Hematopoietic multipotent progenitor cell (in vitro differentiated cells): ENCODE measurements at regions not wholly inside any gene's neighbourhood (a gene's known extent, or its start where the extent isn't known, plus 50 kb on each side); places are given as distances from the start of the nearest gene placed in this dataset.
"Not testable (repeated sequence)": the region's sequence is repeated elsewhere in the genome, so short reads cannot be mapped to it uniquely, and the experiment has no call there.

Experiments
- DNase-seq, 3 donors: peaks; one replicate each; pipeline ENCODE4 v3.0.0-alpha.2; 2011 to 2015; ENCODE audit warnings: low read depth in 2 of 3, low spot score in 2 of 3

DNA sequence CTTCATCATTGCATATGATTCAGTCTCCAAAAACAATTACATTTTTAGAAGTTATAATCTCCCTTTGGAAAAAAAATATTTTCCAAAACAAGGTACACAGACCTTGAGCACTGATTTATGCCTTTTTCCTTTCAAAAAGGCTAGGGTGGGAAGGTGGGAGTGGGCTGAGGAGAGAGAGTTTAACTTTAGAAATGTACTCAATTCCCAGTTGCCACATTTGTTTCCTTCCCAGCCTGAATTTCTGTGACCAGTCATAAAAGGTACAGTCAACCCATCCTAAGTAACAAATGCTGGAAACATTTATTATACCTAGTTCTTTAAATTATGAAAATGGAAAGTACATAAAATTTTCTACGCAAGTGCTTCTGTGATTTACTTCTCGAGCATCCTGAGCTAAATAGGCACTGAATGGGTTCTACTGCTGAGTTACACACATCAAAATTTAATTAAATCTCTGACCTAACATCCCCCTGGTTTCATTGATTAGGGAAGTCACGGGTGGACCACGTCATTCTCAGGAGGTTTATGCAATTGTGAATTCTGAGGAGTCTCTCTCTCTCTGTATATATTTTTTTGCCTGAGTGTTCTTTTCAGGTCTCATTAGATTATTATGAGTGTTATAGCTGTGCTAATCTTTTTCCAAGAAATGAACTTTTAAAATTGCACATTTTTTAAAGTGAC lies 371.8 kb downstream of the BTG1 start:
- no peak for DNase-seq

DNA sequence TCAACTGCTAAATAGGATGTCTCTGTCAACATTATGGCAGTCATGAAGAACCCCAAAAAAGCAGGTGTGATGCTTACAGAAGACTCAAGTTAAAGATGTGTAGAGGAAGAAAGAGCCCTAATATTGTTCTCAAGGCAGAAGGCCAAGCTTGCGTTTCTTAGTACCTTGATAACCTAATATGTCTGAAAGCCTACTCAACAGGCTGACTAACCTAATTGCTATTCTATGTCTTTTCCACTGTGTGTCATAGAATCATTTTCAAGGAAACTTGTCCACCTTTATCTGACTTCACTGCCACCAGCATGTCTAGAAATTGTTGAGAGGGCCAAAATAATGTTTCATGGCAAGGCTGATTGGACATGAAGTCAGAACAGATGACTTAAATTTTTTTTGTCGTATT lies 373.2 kb downstream of the BTG1 start:
- DNase-seq, result no peak

GRCh38 chr12:91769736-91770135 lies 375.9 kb downstream of the BTG1 start:
- DNase-seq, result no peak

DNA sequence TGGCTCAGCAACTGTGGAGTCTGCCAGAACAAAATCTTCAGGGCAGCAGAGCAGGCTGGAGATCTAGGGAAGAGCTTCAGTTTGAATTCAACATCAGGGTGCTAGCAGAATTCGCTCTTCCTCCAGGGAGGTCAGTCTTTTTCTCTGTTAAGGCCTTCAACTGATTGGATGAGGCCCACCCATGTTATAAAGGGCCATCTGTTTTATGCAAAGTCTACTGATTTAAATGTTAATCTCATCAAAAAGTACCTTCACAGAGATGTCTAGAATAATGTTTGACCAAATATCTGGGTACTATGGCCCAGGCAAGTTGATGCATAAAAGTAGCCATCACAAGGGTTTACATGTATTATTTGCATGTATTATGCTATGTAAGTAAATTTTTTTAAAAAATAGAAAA lies 378.4 kb downstream of the BTG1 start:
- DNase-seq, result no peak

DNA sequence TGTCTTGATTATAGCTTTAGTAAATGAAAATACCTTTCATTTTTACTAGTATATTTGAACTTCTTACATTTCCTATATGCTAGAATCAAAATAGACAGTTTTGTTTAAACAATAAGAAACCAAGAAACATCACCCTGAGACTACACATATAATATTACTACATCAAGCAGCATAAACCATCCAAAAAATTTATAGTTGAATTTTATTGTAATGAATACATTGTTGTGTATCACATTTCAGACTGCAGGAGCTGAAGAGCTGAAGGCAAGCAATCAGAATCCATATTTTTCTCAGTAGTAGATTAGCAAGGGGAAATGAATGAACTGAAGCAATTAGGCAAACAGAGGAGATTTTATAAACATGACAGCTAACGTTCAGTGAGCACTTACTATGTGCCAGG lies 379.2 kb downstream of the BTG1 start:
- DNase-seq, result no peak

DNA sequence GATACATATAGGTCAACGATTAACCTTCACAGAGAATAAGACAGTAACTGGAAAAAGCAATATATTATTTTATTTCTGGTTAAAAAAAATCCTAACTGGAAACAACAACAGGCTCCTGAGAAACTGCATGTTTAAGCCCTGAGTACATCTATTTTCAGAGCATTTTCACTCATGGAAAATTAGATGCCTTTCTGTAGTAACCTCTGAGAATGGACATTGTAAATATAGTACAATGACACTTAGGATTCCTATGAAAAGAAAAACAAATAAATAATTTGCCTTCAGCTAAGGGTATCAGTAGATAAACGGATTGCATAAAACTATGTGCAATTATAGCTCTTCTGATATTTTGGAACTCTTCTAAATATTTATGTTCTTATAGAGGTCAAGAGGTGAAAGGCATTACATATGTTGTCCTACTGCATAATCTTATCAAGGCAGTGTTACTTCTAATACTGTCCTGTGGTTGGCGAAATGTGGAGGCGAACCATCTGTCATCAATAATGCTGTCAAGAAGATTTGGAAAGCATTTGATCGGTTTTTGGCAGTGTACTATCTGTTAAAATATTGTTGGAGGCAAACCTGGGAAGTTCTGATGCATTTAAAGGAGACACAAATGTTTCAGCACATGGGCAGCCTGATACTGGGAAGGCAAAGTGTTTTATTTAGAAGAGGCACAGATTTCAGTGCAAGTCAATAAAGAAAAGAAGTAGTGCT lies 381.8 kb downstream of the BTG1 start:
- DNase-seq, result no peak

DNA sequence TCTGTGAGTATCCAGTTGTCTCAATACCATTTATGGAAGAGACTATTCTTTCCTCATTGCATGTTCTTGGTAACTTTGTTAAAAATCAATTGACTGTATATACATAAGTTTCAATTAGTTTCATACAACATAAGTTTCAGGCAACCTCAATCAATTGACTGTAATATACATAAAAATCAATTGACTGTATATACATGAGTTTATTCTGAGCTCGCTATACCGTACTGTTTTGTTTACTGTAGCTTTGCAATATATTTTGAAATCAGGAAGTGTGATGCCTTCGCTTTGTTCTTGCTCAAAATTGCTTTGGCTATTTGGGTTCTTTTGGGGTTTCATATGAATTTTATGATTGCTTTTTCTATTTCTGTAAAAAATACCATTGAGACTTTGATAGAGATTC lies 392.0 kb downstream of the BTG1 start:
- DNase-seq, result no peak

DNA sequence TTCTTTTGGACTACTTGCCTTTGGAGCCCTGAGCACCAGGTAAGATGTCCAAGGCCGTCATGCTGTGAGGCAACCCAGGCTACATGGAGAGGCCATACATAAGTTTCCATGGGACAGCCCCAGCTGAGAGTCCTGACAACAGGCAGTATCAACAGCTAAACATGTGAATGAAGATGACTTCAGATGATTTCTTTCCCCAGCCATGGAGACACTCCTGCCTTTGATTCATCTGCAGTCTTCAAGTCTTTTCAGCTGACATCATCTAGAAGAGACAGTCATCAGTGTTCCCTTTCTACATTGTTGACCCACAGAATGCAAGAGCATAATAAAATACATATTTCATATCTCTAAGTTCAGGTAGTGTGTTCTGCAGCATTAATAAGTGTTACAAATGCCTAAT lies 398.7 kb downstream of the BTG1 start:
- no peak for DNase-seq

DNA sequence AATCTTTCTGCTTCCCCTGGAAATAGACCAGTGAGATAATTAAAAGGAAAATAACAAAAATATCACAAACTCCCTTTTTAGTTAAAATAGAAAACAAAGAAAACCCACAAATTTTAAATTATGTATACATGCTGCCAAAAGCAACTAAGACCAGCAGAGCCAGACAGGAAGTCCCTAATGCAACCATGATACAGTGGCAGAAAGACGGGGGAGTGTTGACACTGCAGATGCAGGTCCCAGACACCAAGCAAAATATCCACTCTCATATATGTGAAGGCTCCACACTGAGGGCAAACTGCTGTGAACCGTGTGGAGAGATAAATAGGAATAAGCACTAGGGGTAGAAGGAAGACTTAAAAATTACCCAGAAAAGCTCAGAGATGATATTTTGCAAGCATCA lies 401.0 kb downstream of the BTG1 start:
- DNase-seq, result no peak

DNA sequence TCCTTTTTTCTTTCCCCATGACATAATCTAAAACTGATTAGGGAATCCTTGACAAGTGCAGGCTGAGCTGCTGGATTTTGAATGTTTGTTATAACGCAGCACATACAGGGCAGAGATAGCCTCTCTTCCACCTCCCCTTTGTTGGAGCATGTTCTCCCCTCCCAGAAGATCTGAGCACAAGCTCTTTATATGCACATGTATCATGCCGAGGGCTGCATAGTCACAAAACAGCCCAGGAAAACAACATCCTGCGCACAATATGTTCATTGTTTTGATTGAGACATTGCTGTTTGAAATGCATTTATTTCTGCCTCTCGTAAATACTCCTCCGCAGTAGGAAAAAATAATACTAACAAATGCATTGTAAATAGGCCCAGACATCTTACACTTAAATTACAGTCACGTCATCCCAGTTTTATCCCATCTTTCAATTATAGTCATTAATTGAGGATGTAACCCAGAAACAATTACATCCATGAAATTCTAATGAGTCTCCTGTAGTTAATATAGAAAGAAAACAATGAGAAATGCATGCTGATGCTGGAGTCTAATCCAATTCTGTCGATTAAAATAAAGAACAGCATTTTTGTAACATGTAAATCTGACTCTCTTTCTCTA lies 401.8 kb downstream of the BTG1 start:
- no peak for DNase-seq

DNA sequence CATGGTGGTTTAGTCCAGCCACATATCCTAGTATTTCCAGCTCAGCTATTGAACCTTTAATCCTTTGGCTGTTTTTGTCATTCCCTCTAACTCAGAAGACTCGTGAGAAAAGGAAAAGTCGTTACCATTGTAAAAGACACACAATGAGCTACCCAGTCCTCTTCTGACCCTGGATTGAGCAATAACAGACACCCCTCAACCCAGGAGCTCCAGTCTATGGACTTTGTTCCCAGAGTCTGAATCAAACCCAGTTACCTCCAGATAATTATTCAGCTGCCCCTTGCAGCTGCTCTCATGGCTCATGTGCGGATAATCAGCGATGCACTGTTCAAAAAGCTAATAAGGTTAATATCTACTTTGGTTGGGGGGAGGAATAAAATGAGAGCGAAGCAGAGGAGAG lies 402.4 kb downstream of the BTG1 start:
- DNase-seq, result no peak

- no peak for DNase-seq
These were observed 403.7 kb downstream of the BTG1 start for GRCh38 chr12:91741932-91742331.

GRCh38 chr12:91733846-91734245 lies 411.8 kb downstream of the BTG1 start:
- DNase-seq, result not testable (repeated sequence)

GRCh38 chr12:91732086-91732485 lies 413.6 kb downstream of the BTG1 start:
- DNase-seq, result no peak

DNA sequence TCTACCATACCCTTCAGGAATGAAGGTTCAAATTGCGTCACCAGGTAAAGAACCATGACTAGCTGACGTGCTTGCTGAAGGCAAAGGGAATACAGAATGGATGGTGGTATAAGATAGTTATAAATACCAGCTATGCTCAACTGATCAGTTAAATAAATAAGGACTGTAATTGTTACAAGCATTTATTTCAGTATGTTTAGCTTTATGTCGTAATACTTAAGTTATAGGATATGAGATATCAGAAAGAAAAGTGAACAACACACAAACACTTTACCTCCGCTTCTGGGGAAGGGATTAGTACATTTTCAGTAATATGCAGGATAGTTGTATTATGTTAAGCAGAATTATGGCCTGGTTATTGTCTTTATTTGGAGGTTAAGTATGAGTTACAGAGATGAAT lies 416.1 kb downstream of the BTG1 start:
- DNase-seq, result no peak

DNA sequence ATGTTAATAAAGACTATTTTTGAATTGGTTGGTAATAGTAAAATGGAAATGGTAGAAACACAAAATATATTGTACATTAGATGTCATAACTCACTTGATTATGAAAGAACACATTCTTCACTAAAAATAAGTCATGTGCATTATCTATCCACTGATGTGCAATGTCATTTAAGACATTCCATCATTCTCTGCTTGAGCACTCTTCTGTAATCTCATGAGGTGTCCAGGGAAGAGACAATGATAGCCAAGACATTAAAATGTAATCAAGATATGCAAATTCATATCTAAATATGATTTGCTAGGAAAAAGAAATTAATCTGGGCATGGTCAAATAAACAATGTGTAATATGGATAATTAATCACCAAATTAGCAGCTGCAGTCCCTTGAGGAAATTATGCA lies 422.5 kb downstream of the BTG1 start:
- no peak for DNase-seq

- DNase-seq, result no peak
These were observed 423.6 kb downstream of the BTG1 start for GRCh38 chr12:91722072-91722471.

DNA sequence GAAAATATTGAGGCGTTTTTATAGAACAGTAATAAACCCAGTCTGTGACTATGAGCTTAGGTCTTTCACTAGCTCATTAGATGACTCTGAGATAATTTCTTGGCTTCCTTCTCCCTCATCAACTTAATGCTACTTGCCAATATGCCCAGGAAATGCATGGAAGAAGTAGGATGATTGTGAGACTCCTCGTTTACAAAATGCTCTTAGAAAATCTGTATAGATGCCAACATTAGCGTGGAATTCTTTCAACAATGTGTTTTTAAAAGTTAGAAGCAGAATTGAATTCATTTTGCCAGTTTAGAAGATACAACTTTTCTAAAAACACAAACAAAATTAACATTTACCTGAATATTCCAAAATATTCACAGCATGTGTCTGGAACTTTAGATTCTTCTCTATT lies 424.6 kb downstream of the BTG1 start:
- DNase-seq, result no peak

- no peak for DNase-seq
These were observed 427.3 kb downstream of the BTG1 start for GRCh38 chr12:91718326-91718725.

DNA sequence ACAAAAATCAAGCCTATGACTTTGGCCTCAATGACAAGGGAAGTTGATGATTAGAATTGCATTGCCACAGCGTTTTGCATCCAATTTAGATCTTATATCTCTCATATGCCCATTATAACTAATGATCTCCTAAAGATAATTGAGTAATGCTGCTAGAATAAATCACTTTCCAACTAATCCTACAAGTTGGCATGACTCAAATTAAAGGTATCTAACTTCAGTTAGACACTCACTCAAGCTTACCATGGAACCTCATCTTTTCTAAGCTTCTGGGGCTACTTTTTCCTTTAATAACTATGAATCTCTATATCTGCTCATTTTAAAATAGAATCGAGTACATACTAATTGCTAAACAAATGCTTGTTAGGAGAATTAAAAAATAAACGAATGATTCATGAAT lies 427.8 kb downstream of the BTG1 start:
- DNase-seq, result no peak

DNA sequence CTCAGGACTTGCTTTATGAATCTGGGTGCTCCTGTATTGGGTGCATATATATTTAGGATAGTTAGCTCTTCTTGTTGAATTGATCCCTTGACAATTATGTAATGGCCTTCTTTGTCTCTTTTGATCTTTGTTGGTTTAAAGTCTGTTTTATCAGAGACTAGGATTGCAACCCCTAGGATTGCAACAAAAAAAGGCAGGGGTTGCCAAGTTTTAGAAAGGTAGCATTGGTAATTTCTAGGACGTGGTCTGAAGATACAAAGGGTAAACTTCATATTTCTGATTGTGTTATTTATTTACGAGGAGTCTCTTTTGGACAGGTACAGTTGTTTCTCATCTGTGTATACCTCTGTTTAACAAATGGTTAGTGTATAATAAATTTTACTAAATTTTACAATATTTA lies 433.7 kb downstream of the BTG1 start:
- not testable (repeated sequence) for DNase-seq

DNA sequence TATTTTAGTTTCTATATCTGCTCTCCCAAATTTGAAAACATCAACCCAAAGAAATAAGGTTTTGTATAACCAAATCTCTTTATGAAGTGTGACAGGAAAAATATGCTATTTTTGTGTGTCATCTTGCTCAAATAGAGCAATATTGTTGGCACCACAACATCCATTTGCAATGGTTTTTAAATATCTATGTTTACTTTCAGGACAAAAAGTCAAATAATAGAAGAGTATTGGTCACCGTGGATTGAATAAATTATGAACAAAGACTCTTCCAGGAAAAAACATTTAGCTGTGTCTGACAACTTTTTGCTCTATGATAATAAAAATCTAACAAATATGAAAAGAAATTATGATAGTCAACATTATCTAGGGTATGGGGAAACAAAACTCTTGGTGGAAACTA lies 439.2 kb downstream of the BTG1 start:
- DNase-seq, result no peak
